ENCODE measurements at regions not wholly inside any gene's neighbourhood (a gene's known extent, or its start where the extent isn't known, plus 50 kb on each side); places are given as distances from the start of the nearest gene placed in this dataset.
"Not testable (repeated sequence)": the region's sequence is repeated elsewhere in the genome, so short reads cannot be mapped to it uniquely, and the experiment has no call there.

DNA sequence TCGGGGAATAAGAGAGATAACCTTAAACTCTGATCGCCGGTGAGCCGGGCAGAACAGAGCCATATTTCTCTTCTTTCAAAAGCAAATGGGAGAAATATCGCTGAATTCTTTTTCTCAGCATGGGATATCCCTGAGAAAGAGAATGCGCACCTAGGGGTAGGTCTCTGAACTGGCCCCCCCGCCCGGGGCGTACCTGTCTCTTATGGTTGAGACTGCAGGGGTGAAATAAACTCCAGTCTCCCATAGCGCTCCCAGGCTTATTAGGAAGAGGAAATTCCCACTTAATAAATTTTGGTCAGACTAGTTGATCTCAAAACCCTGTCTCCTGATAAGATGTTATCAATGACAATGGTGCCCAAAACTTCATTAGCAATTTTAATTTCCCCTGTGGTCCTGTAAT, 58.8 kb upstream of the ADAMTS5 start:
- TF ChIP-seq, protein P1, sequence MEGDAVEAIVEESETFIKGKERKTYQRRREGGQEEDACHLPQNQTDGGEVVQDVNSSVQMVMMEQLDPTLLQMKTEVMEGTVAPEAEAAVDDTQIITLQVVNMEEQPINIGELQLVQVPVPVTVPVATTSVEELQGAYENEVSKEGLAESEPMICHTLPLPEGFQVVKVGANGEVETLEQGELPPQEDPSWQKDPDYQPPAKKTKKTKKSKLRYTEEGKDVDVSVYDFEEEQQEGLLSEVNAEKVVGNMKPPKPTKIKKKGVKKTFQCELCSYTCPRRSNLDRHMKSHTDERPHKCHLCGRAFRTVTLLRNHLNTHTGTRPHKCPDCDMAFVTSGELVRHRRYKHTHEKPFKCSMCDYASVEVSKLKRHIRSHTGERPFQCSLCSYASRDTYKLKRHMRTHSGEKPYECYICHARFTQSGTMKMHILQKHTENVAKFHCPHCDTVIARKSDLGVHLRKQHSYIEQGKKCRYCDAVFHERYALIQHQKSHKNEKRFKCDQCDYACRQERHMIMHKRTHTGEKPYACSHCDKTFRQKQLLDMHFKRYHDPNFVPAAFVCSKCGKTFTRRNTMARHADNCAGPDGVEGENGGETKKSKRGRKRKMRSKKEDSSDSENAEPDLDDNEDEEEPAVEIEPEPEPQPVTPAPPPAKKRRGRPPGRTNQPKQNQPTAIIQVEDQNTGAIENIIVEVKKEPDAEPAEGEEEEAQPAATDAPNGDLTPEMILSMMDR (IDR thresholded peaks at IDR 0.05; ENCODE audit: insufficient read depth, low read length, poor library complexity, severe bottlenecking): not testable (repeated sequence)
- TF ChIP-seq EZH2phosphoT487 (conservative IDR thresholded peaks at IDR 0.05; ENCODE audit: low read length): not testable (repeated sequence)
